ENCODE measurements at regions not wholly inside any gene's neighbourhood (a gene's known extent, or its start where the extent isn't known, plus 50 kb on each side); places are given as distances from the start of the nearest gene placed in this dataset.
"Not testable (repeated sequence)": the region's sequence is repeated elsewhere in the genome, so short reads cannot be mapped to it uniquely, and the experiment has no call there.

DNA sequence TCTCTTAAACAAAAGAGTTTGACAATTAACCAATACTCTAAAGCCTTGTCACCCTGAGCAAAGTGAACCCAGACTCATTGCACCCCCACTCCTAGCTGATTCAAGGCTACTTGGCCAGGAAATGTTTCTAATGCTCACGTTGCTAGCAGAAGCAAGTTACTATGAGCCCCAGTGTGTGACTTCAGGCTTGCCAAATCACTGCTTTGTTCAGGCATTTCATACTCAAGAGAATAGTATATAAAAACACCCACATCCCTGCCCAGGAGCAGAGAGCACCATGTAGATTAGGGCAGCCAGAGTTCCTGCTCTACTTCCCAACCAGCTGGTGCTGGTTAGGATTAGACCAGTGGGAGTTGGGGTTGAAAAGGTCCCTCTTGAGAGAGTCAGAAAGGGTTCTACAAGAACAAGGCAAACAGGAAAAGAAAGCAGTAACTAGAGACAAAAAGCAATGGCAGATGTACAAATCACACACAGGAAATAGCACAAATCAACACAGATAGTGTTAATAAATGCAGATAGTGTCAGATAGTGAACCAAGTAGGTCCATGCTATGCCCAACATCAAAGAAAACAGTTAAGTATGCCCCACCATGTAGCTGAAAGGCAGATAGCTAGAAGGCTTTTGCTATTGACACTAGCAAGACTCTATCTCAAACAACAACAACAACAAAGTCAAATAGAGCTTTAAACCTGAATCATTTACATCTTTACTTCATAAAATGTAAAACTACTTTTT is 314.3 kb downstream of the GOLGA6L6 start:
- DNase-seq: not testable (repeated sequence)

DNA sequence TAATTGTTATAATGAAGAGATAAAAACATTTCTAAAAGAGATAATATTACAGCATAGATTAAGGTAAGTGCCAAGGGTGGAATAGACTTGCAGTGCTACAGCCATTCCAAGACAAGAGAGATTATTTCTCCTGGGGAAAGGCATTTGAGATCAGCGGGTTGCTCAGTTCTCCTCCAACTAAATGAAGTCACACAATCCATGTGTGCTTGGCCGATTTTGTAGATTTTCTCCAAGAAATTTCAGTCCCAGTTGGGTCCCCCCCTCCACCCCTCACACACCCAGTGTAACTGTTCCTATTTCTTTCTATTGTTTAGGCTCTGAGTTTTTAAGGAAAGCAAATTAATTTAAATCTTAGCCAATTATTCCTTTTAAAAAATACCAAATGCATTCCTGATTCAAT is 315.1 kb downstream of the GOLGA6L6 start:
- not testable (repeated sequence) for DNase-seq

DNA sequence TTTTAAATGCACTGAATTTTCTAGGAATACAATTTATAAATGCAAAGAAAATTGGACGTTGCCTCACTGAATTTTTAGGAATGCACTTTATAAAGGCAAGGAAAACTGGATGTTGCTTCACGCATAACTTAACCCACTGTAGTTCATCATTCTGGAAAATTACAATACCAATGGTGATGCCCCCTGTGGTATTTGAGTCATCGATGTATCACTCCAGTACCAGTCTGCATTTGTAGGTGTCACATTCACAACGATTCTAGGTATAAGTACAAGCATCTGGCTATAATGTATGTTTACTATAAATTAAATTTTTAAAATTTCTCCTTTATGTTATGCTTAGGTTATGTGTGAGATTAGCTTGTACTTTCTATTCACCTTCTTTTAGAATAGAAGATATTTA is 320.5 kb downstream of the GOLGA6L6 start:
- DNase-seq: not testable (repeated sequence)

- not testable (repeated sequence) for DNase-seq
Measured at GRCh38 chr15:20219171-20219570, 322.4 kb downstream of the GOLGA6L6 start.

- not testable (repeated sequence) for DNase-seq
Measured at GRCh38 chr15:20215700-20216099, 325.9 kb downstream of the GOLGA6L6 start.

DNA sequence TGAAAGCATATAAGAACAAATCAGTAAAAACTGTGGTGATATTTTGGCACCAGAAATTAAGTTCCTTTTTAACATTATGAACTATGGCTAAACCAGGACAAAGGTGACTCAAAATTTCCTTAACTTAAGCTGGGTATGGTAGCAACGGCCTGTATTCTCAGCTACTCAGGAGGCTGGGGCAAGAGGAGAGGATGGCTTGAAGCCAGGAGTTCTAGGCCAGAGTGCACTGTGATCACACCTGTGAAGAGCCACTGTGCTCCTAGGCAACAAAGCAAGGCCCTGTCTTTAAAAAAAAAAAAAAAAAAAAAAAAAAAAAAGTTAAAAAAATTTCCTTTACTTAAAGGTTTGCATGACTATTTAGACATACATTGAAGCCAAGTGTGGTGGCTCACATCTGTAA is 327.5 kb downstream of the GOLGA6L6 start:
- not testable (repeated sequence) for DNase-seq

- not testable (repeated sequence) for DNase-seq
Measured at GRCh38 chr15:20211508-20211907, 330.1 kb downstream of the GOLGA6L6 start.

- DNase-seq: not testable (repeated sequence)
Measured at GRCh38 chr15:20209973-20210372, 331.6 kb downstream of the GOLGA6L6 start.

- not testable (repeated sequence) for DNase-seq
Measured at GRCh38 chr15:20207607-20208006, 334.0 kb downstream of the GOLGA6L6 start.

DNA sequence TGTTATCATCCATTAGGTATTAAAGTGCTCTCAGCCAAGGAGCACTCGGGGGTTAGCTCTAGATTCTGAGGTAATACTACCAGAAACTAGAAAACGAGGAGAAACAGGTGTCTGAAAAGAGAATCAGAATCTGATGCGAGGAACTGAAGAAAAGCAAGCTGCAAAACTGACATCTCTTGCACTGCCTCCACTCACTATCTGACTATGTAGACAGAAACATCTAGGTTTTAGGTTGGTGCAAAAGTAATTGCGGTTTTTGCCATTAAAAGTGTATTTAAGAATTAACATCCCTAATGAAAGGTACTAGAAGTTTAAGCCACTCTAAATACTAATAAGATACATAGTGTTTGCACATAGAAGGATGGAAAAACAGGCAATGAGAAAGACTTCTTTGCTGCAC is 334.4 kb downstream of the GOLGA6L6 start:
- DNase-seq: not testable (repeated sequence)

DNA sequence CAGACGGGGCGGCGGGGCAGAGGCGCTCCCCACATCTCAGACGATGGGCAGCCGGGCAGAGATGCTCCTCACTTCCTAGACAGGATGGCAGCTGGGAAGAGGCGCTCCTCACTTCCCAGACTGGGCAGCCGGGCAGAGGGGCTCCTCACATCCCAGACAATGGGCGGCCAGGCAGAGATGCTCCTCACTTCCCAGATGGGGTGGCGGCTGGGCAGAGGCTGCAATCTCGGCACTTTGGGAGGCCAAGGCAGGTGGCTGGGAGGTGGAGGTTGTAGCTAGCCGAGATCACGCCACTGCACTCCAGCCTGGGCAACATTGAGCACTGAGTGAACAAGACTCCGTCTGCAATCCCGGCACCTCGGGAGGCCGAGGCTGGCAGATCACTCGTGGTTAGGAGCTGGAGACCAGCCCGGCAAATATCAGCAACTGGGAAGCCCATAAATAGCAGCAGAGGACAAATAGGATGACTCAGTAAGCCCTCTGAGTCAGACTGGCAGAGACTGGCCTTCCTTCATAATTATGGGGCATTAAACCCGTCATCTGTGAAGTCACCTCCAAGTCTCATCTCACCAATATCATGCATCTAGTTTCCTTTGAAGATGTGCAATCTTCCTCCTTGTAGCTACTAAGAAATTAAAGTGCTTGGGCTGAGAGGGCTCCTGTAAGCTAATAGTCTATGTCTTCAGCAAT is 337.3 kb downstream of the GOLGA6L6 start:
- not testable (repeated sequence) for DNase-seq

GRCh38 chr15:20203649-20204150 is 337.9 kb downstream of the GOLGA6L6 start:
- not testable (repeated sequence) for DNase-seq

DNA sequence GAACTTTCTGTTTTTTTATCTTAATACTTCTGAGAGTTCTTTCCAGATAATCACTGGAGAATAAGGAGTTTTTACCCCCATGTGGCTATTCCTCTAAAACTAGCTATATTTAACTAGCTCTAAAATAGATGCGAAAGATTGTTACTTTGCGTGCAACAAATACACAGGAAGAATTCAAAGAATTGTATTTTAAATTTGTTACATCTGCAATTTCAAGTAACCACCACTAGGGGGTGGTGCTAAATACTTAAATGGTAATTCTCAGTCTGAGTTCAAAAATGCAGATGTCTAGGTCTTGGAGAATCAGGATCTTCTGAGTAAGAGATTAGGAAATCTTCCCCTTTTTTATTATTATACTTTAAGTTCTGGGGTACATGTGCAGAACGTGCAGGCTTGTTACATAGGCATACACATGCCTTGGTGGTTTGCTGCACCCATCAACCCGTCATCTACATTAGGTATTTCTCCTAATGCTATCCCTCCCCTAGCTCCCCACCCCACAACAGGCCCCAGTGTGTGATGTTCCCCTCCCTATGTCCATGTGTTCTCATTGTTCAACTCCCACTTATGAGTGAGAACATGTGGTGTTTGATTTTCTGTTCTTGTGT is 346.9 kb downstream of the GOLGA6L6 start:
- DNase-seq: not testable (repeated sequence)

GRCh38 chr15:20192982-20193929 is 348.3 kb downstream of the GOLGA6L6 start:
- peak; percentile 39 to 41 for DNase-seq

- DNase-seq: not testable (repeated sequence)
Measured at GRCh38 chr15:20191508-20192125, 350.0 kb downstream of the GOLGA6L6 start.

DNA sequence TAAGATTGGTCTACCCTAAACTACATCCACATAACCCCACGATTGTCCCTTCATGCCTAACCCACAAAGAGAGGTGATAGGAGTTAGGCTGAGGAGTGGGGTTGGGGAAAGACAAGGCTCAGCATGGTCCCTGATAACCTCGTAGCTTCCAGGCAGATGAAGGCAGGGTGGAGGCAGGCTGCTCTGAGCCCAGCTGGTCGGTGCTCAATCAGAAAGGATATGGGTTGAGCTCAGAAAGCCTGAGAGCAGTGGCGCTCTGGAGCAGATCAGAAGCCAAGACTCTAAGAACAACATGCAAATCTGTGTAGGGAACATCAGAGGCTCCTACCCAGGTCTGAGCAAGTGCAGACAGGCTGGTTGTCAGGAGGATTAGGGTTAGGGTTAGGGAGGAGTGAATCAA is 353.0 kb downstream of the GOLGA6L6 start:
- DNase-seq: not testable (repeated sequence)

DNA sequence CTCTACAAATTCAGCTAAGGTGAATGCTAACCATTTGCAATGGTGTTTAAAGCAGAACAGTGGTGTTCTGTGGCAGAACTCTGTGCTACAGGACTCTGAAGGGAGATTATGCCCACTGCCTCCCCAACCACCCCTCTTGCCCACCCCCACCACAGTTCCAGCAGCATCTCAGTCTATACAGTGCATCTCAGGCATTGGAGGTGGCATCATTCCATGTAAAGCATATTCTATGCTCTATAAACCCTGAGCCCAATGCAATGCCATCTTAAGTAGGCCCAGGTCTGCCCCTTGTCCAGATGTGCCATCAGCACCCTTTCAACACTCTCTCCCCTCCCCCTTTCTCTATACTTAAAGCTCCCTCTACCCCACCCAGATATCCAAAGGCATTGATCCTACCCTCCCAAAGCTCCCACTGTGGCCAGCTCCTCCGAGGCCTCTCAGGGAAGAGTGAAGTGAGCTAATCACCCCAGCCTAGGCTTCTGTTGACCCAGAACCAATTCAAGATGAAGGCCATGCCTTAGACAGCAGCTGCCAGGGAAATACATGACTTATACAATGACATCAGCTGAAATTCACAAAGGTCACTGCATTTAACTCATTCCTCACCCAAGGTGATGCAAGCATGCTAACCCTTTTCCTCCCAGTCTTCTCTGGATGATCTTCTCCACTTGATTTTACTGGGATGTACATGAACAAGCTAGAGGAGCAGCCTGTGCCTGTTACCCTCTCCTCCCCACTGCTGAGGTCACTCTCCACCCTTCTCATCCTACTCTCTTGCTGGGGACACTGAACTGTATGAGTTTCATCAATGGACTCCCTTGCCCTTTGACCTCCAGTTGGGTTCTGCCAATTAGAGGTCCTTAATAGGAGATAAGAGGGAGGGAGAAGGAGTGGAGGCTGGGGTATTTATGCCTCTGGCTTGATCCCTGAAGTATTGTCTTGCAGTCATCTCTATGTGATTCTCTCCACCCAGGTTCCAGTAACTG is 353.9 kb downstream of the GOLGA6L6 start:
- DNase-seq: not testable (repeated sequence)

DNA sequence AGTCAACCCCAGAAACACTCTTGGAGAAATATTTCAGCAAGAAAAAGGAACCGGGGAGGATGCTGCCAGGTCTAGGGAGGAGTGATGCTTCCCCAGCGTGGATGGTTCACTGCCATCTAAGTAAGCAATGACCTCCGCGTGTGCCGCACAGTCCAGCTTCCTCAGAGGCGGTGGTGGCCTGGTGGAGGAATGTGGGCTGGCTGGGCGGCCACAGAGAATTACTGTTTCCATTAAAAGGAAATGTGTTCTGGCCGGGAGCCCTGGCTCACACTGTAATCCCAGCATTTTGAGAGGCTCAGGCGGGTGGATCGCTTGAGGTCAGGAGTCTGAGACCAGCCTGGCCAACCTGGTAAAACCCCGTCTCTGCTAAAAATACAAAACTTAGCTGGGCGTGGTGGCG is 356.7 kb downstream of the GOLGA6L6 start:
- DNase-seq: not testable (repeated sequence)

GRCh38 chr15:20168221-20168620 is 373.4 kb downstream of the GOLGA6L6 start:
- DNase-seq: not testable (repeated sequence)

DNA sequence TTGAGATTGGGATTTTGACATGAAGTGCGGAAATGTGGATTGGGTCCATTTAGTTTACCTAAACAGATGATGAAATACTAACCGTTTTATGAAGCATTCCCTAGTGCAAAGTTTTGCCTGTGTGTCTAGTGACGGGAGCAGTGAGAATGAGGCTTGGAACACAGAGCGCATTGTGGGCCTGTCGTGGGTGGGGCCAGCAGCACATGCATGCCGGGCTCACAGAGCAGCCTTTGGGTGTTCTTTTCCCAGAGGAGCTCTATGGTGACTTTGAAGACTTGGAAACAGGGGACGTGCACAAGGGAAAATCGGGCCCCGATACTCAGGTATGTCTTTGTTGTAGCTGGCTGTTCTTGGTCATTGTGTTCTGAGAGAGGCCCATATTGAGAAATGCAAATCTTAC is 388.1 kb downstream of the GOLGA6L6 start:
- not testable (repeated sequence) for DNase-seq

- not testable (repeated sequence) for DNase-seq
Measured at GRCh38 chr15:20148679-20149078, 392.9 kb downstream of the GOLGA6L6 start.
